Umbilical cord (tissue), 1 donor: ENCODE measurements at regions not wholly inside any gene's neighbourhood (a gene's known extent, or its start where the extent isn't known, plus 50 kb on each side); places are given as distances from the start of the nearest gene placed in this dataset.
A peak's percentile ranks its signal among the peaks of the same experiment; 100 is the strongest.
"Not testable (repeated sequence)": the region's sequence is repeated elsewhere in the genome, so short reads cannot be mapped to it uniquely, and the experiment has no call there.

Experiments used
- DNase-seq: peaks from one replicate; pipeline ENCODE4 v3.0.0-alpha.2; 2015; ENCODE audit warnings: low spot score

DNA sequence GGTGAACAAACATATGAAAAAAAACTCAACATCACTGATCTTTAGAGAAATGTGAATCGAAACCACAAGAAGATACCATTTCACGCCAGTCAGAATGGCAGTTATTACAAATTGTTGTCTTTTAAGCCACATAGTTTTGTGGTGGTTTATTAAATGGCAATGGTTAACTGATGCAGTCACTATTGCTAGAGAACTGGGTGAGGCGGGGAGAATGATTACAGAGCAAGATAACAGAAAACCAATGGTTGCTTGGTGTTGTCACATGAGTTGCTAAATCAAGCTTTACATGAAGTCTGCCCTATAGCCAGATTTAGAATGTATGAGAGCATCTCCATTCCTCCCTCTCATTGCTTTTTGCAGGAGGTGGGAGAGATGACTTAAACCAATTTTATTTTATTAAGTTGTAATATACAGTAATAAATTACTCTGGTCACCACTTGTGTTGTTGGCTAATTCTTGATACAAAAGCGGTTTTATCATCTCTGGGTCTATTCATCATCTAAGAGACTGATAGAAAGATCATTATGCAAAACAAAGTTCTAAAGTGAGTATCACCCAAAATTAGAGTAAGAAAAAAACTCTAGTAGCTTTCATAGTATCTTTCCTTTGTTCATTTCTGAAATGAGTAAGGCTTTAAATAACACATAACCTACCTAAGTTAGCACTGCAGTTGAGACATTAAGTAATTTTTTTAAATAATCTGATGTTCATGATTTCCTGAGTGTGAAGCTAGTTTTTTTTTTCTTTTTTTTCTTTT, 859.5 kb downstream of the STIM2 start:
- DNase-seq = no peak

DNA sequence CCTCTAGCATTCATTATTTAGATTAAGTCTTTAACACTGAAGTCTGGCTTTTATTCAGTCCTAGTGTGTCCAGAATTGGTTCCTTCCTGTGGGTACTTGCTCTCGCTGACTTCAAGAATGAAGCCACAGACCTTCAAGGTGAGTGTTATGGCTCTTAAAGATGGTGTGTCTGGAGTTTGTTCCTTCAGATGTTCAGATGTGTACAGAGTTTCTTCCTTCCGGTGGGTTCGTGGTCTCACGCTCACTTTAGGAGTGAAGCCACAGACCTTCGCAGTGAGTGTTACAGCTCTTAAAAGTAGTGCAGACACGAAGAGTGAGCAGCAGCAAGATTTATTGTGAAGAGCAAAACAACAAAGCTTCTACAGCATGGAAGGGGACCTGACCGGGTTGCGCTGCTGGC, 860.6 kb downstream of the STIM2 start:
- DNase-seq = no peak

DNA sequence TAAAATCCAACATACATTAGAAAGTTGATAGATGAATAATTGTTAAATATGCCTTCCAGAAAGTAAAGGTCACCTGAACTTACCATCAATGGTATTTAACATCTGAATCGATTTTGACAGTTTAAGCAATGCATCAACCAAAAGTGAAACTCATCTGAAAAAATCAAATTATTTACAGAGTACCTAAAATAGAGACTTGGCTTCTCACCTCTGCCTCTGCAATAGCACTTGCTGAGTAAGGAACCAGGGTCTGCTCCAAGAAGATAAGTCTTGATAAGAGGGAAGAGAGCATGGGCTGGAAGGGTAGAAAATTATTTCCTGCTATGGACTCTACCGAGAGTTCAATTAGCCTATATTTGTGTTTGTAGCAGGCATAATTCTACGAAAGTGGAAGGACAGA, 868.3 kb downstream of the STIM2 start:
- no peak for DNase-seq

DNA sequence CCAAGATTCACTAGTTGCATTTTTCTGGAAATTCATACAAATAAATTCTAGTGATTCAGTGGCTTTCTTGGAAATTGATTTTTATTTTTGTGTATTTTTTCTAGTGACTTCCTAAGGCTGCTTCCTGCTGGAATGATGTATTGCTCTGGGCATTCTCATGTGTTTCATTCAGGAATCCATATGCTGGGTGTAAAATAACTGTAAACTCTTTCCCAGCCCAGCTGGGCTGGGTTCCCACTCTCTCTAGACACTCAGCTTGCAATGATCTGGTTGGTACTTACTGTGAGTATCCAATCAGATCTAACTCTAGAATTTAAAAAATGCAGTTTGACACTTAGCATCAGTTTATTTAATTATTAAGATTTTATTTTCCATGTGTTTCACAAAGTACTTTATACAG, 882.2 kb downstream of the STIM2 start:
- DNase-seq = no peak

DNA sequence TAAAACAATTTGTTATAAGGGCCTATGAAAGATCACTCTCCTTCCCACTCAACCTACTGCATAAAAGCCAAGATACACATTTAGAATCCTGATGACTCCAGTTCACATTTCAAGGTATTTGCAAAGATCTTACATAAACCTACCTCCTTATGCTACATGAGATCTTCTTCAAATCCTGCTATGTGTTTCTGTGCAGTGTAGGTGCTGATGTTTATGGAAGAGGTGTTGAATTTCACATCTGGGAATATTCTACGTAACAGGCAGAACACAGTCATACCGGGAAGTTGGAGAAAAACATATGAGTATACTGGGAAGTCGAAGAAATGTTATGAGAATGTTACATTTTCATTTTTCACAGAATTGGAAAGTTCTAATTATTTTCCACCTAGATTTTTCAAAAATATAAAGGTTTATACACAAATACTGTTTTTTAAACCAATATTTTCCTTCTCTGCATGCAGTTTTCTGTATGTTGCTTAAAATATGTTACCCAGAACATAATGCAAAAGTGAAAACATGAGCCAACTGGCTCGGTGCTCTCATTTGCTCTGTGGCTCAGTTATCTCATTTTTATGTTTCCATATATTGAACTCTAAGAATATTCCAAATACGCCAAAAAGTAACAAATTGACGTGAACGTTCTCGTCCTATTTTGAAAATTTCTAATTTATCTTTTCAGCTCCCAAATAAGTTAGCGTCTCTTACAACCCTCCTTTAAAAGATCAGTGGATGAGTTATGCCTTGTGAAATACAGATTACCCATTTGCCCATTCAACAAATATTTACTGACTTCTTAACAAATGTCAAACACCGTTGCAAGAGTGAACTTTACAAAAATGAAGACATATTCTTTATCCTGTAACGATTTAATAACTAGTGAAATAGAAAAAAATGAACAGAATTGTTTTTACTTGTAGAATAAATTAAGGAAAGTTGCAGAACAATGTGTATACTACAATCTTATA, 899.3 kb downstream of the STIM2 start:
- DNase-seq = peak; percentile 19

DNA sequence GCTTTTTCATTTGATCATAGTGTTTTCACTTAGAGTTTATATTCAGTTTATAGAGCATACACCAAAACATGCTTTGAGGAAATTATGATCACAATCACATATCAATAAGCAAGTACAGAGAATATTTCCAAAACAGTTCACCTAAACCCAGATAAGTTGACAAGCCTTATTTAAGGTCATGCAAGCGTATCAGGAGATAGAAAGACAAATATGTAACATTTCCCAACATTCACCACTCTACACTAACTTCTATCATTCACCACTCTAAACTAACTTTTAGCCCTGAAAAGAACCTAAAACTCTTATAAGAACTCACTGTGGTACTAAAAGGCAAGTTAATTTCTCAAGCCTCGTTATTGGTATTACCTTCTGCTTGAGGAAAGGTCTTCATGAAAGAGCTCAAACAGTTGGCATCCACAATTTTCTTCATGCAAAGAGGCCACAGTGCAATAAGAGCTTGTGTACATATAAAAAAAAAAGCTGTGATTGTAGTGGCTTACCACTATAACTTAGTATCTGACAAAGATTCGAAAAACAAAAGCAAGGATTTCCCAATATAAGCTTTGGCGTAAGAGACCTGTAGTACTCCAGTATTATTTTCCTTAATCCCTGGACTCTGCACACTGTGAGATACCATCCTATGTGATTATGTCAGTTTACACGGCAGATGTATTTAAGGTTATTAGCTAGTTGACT, 903.3 kb downstream of the STIM2 start:
- DNase-seq = no peak

DNA sequence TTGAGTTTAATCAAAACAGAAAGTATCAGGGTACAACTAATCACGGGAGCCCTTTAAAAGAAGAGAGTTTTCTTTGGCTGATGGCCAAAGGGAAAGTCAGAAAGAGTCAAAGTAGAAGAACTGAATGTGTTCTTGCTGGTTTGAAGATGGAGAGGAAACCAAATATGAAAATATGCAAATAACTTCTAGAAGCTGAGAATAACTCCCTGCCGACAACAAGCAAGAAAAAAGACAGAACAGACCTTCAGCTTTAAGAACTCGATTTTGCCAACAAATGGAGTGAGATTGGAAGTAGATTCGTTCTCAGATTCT, 903.8 kb downstream of the STIM2 start:
- DNase-seq = peak; percentile 10

DNA sequence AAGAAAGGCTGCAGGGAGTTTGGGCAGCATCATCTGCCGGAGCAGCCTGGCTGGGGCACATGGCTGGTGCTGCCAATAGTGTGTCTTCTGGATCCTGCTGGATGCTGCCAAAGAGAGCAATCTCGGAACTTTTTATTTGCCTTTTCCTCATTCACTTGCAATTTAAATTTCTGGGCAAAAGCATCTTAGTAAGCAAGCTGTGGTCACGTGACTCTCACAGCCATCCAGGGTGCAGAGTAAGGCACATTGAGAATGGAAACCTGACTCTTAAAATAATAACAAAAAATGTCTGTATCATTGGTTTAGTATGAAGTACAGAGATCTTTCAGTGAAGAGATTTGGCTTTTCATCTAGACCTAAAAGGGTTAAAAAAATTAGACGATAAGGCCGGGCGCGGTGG, 910.3 kb downstream of the STIM2 start:
- no peak for DNase-seq

DNA sequence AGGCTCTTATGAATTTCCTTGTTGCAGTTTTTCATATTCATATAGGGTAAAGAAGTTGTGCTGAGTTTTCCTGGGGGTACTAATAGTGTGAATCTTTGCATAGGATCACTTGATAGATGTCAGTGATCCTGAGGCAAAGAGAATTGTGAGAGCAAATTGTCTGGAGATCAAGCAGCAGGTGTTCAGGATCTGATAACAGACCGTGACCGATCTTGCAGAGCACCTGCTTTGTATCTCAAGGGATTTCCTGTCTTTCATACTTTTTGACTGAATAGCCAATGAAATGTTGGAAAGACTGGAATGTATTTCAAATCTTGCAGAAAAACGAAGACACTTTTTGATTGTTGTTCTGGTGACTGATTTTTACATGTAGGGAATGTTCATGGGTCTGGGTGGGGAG, 914.5 kb downstream of the STIM2 start:
- no peak for DNase-seq

DNA sequence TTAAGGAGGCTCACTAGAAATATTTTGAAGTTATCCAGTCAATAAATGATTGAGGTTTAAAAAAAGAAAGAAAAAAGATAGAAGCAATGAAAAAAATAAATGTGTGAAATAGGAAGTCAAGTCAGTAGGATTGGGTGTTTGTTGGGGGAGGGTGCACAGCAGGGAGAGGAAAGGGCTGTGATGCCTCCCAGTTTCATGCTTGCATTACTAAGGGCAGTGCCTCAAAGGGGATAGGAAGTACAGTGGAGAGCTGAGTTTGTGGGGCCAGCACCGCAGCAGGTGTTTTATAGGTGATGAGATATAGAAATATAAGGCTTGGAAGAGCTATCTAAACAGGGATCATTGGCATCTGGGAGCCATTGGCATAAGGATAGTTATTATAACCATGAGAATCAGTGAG, 919.2 kb downstream of the STIM2 start:
- no peak for DNase-seq

DNA sequence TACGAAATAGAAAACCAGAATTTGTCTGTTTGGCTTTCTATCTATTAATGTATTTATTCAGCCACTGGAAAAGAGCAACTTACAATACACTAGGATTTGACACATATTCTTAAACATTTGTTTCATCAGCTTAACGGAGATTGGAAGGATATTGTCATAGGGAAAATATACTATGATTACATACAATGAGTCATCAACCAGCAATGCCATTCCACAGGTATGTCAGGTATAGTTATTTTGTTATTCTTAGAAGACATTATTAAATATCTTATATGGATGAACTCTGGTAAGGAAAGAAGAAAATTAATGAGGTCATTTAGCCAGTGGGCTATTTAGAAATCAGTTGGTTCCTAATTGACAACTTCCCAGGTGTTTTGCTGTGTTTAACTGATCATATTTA, 926.6 kb downstream of the STIM2 start:
- no peak for DNase-seq

DNA sequence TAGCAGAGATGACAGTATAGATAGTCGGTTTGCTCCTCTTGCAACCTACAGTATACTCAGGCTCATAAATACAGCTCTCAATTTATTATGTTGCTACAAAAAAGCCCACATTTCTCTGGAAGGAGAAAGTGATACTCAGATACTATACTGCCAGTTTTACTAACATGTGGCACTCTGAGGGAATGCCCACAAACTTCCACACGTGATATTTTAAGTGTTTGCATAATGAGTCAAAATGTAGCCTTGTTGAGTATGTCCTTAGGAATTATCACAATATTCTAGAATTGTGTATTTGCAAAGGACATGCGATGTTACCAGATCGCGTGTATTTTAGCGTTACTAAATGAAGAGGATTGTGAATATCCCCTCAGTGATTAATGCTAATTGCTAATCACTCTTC, 929.1 kb downstream of the STIM2 start:
- DNase-seq = no peak

DNA sequence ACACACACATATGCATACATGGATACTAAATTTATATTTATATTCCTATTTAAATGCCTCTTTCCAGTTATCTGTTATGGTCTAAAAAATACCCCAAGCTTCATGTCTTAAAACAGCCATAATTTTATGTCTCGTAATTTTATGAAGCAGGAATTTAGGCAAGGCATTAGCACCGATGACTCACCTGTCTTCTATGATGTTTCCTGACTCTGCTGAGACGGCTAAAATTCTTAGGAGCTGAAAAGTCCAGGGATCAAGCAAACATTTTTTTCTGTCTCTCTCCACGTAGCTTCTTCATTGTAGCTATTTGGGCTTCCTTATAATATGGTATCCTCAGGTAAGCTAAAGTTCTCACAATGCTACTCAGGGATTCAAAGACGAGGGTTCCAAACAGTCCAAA, 930.3 kb downstream of the STIM2 start:
- no peak for DNase-seq

DNA sequence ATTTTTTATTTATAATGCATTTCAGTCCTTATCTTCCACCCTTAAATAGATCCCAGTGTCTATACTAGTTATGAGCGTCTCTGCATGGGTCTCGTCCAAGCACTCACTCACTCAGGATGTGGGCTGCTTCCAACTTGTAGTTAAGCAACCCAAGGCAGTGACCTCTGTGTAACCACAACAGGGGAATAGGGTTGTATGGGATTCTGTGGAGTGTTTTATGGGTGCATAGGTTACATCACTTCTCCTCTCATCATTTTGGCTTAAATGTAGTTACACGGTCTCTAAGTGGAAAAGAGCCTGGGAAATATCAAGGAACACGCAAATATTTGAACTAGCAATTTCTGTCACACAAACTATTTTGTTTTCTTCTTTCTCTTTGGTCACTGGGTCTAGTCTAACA, 931.0 kb downstream of the STIM2 start:
- no peak for DNase-seq

DNA sequence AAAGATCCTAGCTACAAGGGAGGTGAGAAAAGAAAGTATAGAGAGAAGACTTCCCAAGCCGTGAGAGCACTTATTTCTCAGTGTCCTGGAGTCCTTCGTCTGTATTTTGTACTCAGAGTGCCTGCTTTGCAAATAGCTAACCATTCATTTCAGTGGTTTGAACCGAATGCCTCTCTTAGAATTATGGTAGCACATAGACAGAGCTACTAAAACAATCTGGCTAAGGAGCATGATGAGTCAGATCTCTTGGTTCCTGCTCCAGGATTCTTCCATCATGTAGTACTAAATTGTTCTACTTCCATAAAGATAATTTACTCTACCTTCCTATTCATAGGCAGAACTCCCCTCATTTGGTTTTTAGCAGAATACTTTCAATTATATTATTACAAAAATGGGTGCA, 946.6 kb downstream of the STIM2 start:
- no peak for DNase-seq

DNA sequence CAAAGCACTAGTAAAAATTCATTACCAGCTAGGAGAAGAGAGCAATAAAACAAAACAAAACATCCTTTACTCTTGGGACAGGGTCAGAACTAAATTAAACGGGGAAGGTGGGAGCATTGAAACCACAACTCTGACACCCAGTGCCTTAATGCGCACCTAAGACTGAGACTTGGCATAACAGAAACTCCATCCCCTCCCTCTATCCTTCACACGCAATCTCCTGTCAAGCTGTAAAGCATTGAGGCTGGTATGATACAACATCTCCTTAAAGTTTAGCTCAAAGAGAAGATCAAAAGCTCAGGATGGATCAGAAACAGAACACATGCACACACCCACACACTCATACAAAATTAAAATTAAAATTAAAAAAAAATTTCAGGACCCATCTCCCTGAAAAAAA, 951.3 kb downstream of the STIM2 start:
- DNase-seq = peak; percentile 89

DNA sequence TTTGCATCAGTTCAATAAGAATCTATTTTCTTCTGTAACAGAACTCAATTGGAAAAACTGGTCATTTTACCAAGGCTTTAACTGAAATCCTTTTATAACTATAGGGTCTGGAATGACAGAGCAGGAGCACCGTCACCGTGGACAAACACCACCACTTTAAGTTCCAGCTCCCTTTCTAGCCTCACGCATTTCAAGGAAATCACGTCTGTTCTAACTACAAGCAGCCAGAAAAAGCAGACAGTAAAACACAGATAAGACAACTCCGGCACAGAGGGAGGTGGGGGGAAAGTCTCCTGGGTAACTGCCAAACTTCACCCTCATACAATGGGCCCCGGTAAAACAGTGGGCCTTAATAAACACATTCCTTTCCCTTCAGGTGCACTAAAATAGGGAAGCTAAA, 952.6 kb downstream of the STIM2 start:
- peak; percentile 80 for DNase-seq

DNA sequence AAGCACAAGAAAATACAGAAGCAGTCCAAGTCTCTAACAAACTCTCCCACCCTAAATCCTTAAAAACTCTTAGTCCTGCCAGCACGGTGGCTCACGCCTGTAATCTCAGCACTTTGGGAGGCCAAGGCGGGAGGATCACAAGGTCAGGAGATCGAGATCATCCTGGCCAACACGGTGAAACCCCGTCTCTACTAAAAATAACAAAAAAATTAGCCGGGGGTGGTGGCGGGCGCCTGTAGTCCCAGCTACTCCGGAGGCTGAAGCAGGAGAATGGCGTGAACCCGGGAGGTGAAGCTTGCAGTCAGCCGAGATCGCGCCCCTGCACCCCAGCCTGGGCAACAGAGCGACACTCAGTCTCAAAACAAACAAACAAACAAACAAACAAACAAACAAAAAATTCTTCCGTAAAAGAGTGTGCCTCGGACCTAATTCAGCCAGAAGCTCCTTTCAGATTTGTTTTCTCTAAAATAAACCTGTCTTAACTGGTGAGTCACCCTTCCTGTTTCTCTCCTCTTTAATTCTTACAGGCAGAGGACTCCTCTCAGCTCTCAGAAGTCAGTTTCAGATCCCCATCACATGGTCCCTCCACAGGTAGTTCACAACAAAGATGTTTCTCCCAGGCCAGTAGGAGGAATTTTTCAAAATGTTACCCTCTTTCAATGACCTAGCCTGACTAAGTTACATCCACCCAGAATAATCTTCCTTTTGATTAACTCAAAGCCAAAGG, 953.2 kb downstream of the STIM2 start:
- DNase-seq = not testable (repeated sequence)

DNA sequence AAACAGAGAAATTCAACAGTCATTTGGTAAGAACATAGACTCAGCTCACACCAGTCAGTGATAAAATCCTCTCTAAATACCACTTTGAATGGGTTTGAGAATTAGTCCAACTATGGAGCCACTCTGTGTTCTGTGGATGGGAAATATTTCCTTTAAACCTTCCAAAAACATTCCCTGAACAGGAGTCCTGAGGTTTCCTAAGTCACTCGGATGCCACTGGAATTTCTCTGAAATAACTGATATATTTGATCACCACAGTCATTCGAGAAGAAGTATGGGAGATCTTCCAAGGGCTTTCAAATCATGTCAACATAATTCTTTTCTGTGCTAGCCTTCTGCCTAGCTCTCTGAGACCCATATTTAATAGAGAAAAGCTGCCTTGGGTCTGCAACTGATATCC, 958.6 kb downstream of the STIM2 start:
- DNase-seq = peak; percentile 59

DNA sequence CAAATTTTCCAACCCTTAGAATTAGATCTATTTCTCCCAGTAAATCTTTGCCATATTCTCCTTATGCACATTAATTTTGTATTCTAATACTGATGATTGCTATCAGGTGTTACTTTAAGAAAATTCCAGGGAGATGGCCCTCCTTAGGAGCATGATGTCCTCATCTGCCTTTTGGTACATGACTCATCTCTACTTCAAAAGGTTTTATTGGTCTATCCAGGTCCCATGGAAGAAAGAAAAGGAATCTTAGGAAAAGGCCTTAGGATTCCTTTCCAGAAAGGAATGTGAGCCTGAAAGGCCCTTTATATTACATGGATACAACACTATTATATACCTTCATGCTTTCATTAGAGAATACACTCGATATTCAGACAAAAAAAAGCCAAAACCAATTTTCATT, 968.2 kb downstream of the STIM2 start:
- DNase-seq = no peak

DNA sequence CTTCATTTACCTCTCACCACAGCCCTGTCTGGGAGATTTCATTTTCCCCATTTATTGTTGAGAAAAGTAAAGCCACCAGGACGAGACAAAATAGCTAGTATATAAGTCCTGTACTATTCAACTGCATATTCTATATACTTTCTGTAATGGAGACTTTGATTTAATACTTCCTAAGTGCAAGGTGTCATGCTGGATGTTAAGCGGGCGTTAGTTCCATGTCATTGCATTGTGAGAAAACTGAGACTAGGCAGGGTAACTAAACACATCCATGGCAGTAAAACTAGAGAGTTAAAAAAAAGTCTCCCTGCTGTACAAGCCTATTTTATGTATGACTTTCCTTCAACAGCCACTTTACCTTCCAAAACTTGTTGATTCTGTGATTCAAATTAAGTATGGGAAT, 969.6 kb downstream of the STIM2 start:
- DNase-seq = no peak

DNA sequence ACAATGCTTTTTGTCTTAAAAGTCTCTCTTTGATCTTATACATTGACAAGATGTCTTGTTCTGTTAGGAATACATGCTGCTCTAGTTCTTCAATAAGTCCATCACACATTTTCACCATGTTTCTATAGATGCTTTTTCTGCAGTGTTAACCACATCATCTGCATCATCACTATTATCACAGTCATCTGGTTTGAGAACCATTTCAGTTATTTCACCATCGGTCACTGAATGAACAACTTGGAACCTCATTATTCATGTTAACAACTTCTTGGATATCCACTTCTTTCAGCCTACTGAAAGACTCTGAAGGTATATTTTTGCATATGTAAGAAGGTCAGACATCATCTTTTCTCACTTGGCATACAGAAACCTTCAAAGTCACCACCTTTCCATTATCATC, 975.2 kb downstream of the STIM2 start:
- DNase-seq = no peak
